ENCODE measurements at regions not wholly inside any gene's neighbourhood (a gene's known extent, or its start where the extent isn't known, plus 50 kb on each side); places are given as distances from the start of the nearest gene placed in this dataset.

GRCh38 chr9:89881431-89881830 is 276.6 kb downstream of the GADD45G start (continued):
- TF ChIP-seq ZBTB33 (IDR thresholded peaks at IDR 0.05; ENCODE audit: extremely low read depth, insufficient replicate concordance, low read length) (no peak), CTCF (IDR thresholded peaks at IDR 0.05 in 2 of 3, conservative IDR thresholded peaks at IDR 0.05 in 1 of 3; ENCODE audit: borderline replicate concordance in 1 of 3, insufficient read depth in 1 of 3, low read depth in 2 of 3, low read length in 2 of 3) (no peak)

GRCh38 chr9:89882930-89883361 is 278.1 kb downstream of the GADD45G start:
- no peak overlapping the region for H3K4me2 ChIP-seq (ENCODE audit: low read length)
- H3K27me3 ChIP-seq (ENCODE audit: insufficient read depth, low read length): peaks cover 4% of the 10 kb centered on the region; the same call in 1 of the 2 replicates

More at GRCh38 chr9:89882930-89883361, 278.1 kb downstream of the GADD45G start:
- Histone ChIP-seq H3K27ac (ENCODE audit: low read depth, low read length) (no peak overlapping the region), H3K79me2 (ENCODE audit: insufficient read depth, low read length) (no peaks in the 10 kb centered on the region), H2AFZ (ENCODE audit: low read depth, low read length, poor library complexity, severe bottlenecking) (no peak overlapping the region), H3K4me1 (ENCODE audit: control insufficient read depth in 1 of 2, insufficient read depth in 2 of 2, low read length in 2 of 2) (no peaks in the 10 kb centered on the region), H3K9ac (ENCODE audit: low read length) (no peak overlapping the region), H3K36me3 (ENCODE audit: control insufficient read depth in 1 of 2, insufficient read depth in 2 of 2, low read length in 2 of 2) (no peaks in the 10 kb centered on the region), H3K9me2 (ENCODE audit: insufficient read depth) (no peaks in the 10 kb centered on the region), H3K9me3 (ENCODE audit: control insufficient read depth in 1 of 2, insufficient read depth in 1 of 2, low read depth in 1 of 2, low read length in 2 of 2) (no peaks in the 10 kb centered on the region), H3K4me3 (replicated peaks in 1 of 2; ENCODE audit: low read depth in 1 of 2, low read length in 2 of 2) (no peak overlapping the region), H4K20me1 (ENCODE audit: insufficient read depth) (no peaks in the 10 kb centered on the region)
- intact Hi-C loops (cut with micrococcal nuclease): no loop called here
- ATAC-seq (no peak), DNase-seq (ENCODE audit: low read depth, low spot score) (no peak)
- POLR2A ChIA-PET: no interaction called here
- no TSS peak for BruUV-seq (replicated peaks)
- CTCF ChIA-PET: no interaction called here
- no peak for TF ChIP-seq EZH2 (IDR thresholded peaks at IDR 0.05)
- RAD21 ChIA-PET (ENCODE audit: low non-redundant PET in 1 of 2, low total read pairs in 2 of 2, uncharacterized antibody in 2 of 2, unreplicated experiment in 2 of 2): no interaction called here
